DND-41 (cell line): ENCODE measurements at regions not wholly inside any gene's neighbourhood (a gene's known extent, or its start where the extent isn't known, plus 50 kb on each side); places are given as distances from the start of the nearest gene placed in this dataset.

Source experiments
- EZH2 ChIP-seq: IDR thresholded peaks from 3 replicates; pipeline ENCODE4 v1.6.1; 2012; ENCODE audit warnings: borderline replicate concordance, low read depth, mild to moderate bottlenecking, moderate library complexity, low read length, inconsistent platforms; ENCODE audit not compliant: severe bottlenecking
- TF ChIP-seq, protein P1 (sequence below): IDR thresholded peaks from 2 replicates; pipeline ENCODE4 v1.5.1; 2012; ENCODE audit warnings: borderline replicate concordance, low read length, moderate library complexity, mild to moderate bottlenecking; ENCODE audit not compliant: poor library complexity, severe bottlenecking; ENCODE audit errors: extremely low read depth

DNA sequence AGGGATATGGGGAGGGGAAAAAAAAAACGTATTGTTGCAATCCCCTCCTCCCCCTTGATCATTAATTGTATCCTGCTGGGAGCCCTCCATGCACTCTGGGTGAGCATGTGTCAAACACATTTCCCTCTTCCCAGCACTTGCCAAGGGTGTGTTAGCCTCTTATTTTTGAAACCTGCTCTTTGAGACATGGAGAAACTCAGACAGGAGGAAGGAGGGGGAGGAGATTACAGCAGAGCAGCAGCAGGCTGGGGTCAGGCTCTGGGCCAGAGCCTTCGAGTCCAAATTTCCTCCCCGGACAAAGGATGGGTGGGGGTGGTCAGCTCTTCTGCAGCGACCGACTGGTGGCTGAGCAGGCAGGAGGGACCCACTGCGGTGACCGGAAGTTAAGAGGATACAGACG is 64.7 kb downstream of the SOX9 start:
- no peak for TF ChIP-seq EZH2
- TF ChIP-seq, protein P1, sequence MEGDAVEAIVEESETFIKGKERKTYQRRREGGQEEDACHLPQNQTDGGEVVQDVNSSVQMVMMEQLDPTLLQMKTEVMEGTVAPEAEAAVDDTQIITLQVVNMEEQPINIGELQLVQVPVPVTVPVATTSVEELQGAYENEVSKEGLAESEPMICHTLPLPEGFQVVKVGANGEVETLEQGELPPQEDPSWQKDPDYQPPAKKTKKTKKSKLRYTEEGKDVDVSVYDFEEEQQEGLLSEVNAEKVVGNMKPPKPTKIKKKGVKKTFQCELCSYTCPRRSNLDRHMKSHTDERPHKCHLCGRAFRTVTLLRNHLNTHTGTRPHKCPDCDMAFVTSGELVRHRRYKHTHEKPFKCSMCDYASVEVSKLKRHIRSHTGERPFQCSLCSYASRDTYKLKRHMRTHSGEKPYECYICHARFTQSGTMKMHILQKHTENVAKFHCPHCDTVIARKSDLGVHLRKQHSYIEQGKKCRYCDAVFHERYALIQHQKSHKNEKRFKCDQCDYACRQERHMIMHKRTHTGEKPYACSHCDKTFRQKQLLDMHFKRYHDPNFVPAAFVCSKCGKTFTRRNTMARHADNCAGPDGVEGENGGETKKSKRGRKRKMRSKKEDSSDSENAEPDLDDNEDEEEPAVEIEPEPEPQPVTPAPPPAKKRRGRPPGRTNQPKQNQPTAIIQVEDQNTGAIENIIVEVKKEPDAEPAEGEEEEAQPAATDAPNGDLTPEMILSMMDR, result no peak
